GM10248 (cell line): ENCODE measurements at regions not wholly inside any gene's neighbourhood (a gene's known extent, or its start where the extent isn't known, plus 50 kb on each side); places are given as distances from the start of the nearest gene placed in this dataset.

ENCODE experiments used
- CTCF ChIA-PET: fragments of 300-600 bp; sonication (Branson Sonifier 250); formaldehyde crosslinking; extraction: SDS; loops from one replicate; lab custom pipeline; 2021; ENCODE audit warnings: antibody characterized with exemption; lab: Yijun Ruan, JAX
- POLR2A ChIA-PET: fragments of 350-650 bp; sonication (Branson Sonifier 250); formaldehyde crosslinking; extraction: SDS; loops from one replicate; lab custom pipeline; 2020; ENCODE audit warnings: antibody characterized with exemption; lab: Yijun Ruan, JAX
- DNase-seq: peaks from one replicate; pipeline ENCODE4 v3.0.0; 2012; ENCODE audit errors: extremely low spot score
- TF ChIP-seq, protein P1 (sequence below): IDR thresholded peaks from 2 replicates; pipeline ENCODE4 v1.5.1; 2012; ENCODE audit warnings: mild to moderate bottlenecking, low read depth; ENCODE audit errors: extremely low read depth, missing control alignments, control extremely low read depth

DNA sequence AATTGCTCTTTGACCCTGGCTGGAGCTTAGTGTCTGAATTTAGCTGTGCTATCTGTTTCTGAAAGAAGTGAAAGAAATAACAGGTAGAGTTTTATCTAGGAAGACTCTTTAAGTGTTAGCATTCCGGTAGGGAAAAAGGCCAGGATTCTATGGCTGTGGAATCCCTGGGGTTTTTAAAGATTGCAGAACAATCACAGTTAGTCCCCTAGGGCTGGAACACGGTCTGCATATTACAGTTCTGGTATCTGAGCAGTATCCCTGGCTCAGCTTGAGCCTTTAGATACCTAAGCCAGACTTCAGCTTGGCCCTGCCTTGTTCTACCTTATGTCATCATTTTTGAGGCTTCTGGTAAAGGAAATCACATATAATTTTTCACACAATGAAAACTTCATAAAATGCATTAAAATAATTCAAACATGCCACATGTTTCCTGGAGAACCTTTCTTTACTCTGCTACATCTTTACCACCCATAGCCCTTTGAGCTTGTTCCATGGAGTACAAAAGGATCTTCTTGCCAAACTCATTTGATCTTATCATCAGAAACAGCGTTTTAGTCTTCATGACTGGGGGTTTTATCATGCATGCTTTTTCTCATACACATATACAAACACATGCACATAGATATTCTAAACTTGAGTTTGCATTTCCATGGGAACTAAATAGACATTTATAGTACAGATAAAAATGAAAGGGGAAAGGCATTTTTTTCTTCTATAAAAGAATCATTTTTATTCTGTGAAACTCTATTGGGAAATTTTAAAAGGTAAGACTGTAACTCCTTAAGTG is 410.8 kb downstream of the CETN3 start:
- TF ChIP-seq, protein P1, sequence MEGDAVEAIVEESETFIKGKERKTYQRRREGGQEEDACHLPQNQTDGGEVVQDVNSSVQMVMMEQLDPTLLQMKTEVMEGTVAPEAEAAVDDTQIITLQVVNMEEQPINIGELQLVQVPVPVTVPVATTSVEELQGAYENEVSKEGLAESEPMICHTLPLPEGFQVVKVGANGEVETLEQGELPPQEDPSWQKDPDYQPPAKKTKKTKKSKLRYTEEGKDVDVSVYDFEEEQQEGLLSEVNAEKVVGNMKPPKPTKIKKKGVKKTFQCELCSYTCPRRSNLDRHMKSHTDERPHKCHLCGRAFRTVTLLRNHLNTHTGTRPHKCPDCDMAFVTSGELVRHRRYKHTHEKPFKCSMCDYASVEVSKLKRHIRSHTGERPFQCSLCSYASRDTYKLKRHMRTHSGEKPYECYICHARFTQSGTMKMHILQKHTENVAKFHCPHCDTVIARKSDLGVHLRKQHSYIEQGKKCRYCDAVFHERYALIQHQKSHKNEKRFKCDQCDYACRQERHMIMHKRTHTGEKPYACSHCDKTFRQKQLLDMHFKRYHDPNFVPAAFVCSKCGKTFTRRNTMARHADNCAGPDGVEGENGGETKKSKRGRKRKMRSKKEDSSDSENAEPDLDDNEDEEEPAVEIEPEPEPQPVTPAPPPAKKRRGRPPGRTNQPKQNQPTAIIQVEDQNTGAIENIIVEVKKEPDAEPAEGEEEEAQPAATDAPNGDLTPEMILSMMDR, result no peak
- CTCF ChIA-PET, result no interaction called here
- POLR2A ChIA-PET, result no interaction called here
- DNase-seq, result no peak

DNA sequence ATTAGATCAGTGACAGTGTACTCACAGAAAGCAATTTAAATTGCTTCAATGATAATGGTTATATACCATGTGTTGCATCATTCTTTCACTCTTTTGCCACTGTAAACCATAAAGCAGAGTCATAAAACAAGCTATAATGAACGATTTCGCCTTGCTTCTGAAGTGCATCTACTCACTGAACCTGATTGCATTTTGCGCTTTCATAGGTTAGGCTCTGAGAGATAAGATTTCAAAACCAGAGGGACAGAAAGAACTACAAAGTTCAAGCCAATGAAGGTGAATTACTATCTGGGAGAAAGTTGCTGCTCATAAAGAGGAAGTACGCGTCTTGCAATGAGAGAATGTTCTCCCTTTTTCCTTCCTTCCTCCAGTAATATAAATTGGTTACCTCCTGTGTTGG is 412.7 kb downstream of the CETN3 start:
- no peak for DNase-seq
- TF ChIP-seq, protein P1, result no peak
- ChIA-PET POLR2A (no interaction called here), CTCF (interaction anchor here (0.9 to 1.6 kb wide), 3 partner anchors 11 to 23 kb away, joined by 3 to 5 read pairs (median 4); no protein-coding TSS in a partner anchor)

DNA sequence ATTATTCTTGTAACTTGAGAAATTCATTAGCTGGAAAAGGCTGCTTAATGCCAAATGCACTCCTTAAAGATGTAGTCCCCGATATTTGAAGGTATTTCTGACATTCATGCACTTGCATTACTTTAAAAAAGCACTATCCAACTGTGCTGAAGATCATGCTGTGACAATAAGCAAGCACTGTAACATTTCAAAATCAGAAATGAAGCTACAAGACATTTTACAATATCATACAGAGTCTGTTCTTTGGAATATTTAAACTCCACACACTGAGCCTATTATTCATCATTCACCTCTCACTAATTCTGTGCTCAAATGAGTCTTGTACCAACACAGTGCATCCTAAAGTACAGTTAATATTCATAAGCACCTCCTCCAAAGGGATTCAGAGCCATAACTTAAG is 413.2 kb downstream of the CETN3 start:
- POLR2A ChIA-PET, result no interaction called here
- CTCF ChIA-PET, result interaction anchor here (1.5 to 1.6 kb wide), 2 partner anchors 21 to 22 kb away, joined by 4 to 5 read pairs; no protein-coding TSS in a partner anchor
- TF ChIP-seq, protein P1, result no peak
- no peak for DNase-seq

DNA sequence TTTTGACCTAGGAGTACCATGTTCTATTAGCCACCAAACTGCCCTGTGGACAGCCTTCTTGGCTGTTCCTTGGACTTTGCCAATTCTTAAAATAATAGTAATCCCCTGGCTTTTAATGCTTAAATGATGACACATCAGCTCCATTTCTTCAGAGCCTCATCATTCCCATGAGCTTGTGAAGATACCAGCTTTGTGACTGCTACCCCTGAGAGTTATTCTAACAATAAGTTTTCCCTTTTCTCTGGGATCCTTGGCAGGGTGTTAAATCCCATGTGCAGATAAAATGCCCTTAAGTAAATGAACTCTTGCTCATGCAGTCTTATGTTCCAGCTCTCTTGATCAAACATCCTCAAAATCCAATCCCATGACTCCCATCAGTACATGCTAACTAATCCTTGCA is 415.3 kb downstream of the CETN3 start:
- TF ChIP-seq, protein P1, result no peak
- ChIA-PET CTCF (interaction anchor here (1.3 to 1.7 kb wide), 2 partner anchors 9 to 13 kb away, joined by 4 to 5 read pairs; no protein-coding TSS in a partner anchor), POLR2A (no interaction called here)
- DNase-seq, result no peak

DNA sequence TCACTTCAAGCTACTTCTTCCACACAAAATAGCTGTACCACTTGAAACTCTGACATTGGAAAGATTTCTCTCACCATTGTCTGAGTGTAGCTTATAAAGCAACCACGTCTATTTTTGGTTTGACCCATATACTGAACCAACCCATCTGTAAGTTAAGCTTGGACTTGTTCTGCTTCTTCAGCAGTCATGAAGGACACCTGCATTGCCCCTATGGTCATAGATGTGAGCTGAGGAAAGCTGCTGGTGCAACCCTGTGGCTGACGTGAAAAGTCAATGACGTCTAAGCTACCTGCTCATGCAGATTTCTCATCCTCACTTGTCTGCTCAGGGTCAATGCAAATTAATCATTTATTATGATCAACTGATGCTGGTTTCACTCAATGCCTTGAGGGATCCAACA is 417.4 kb downstream of the CETN3 start:
- POLR2A ChIA-PET, result no interaction called here
- no peak for DNase-seq
- CTCF ChIA-PET, result interaction anchor here (1.1 to 1.8 kb wide), 4 partner anchors 9 to 262 kb away, joined by 3 to 7 read pairs (median 4); no protein-coding TSS in a partner anchor
- TF ChIP-seq, protein P1, result no peak

DNA sequence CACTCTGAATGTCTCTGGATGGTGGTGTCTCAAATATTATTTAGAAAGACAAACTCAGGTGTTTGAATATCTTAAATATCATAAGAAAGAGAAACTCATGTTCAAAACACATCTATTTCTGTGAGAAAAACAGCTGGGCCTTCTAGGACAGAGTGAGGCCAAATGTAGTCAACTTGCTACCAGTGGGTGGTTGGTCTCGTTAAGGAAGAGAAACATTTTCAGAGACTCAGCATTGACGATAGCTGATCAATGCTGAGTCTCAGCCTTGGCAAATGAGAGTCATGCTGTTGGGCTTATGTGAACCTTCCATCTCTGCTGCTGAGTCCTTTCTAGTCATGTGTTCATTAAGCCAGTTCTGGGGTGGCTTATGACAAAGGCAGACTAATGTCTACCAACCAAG is 418.0 kb downstream of the CETN3 start:
- no peak for DNase-seq
- TF ChIP-seq, protein P1, result no peak
- POLR2A ChIA-PET, result no interaction called here
- CTCF ChIA-PET, result interaction anchor here (1.1 to 1.8 kb wide), 4 partner anchors 10 to 262 kb away, joined by 3 to 7 read pairs (median 4); no protein-coding TSS in a partner anchor
